ENCODE measurements at regions not wholly inside any gene's neighbourhood (a gene's known extent, or its start where the extent isn't known, plus 50 kb on each side); places are given as distances from the start of the nearest gene placed in this dataset.

DNA sequence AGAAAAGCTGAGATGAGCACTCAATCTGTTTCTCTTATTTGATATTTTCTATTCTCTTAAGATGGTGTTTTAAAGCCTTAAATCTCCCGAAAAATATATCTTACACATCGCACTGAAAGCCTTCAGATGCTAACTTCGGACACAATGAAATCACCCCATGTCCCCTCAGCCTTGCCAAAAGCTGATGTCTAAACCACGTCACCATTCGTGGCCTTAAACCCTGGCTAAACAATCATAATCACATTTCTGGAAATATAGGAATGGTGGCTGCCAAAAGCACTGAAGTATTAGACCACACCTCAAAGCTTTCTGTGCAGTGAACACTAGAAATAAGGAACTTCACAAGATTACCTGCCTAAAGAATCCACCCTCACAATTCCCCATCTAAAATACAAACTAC, 402.7 kb downstream of the SOX9 start:
- no peak for DNase-seq (ENCODE audit: low spot score)

DNA sequence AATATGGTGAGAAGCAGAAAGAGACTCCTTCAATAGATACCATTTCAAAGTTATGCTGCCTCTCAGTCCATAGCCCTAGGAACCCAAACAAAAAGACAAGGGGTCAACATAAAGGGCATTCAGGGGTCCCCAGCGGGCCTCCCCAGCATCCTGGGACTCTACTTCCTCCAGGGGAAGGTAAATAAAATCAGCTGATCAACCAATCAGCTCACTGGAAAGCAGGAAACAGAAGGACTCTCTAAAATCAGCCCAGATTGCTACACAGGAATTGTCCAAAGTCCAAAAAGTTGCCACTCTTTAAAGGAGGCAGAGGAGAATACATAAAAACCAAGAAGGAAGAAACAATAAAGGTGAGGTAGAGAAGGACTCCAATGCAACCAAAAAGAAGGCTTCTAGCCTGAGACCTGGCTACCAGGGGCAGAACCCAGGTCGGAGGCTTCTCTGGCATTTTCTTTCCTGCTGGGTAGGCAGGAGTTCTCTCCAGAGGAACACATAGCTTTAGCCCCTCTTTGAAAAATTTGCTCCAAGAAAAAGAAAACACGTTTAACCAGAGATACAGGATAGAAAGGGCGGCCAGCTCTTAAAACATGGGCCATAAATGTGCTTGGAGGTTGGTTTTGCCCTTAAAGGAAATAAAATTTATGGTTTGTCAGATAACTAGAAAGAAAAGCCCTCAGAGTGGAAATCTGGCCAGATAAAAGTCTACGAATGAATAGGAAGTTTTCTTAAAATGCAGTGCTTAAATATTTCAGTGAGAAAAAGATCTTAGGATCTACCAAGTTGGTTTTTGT, 404.6 kb downstream of the SOX9 start:
- DNase-seq (ENCODE audit: low spot score) = no peak

DNA sequence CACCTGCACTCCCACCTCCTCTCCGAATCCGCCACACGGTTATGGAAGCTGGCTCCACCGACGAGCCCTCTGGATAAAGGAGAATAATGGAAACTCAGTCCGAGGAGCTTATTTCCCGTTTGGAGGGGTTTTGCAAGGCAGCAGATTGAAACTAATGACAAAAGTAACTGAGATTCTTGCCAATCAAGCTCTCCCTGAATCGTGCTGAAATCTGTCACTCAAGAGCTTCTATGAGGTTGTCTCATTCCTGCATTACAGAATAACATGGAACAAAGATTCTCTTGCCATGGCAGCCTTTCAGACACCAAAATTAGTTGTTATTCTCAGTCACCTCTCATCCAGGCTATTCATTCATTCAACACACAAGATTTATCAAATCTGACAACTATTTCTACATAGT, 405.9 kb downstream of the SOX9 start:
- no peak for DNase-seq (ENCODE audit: low spot score)

DNA sequence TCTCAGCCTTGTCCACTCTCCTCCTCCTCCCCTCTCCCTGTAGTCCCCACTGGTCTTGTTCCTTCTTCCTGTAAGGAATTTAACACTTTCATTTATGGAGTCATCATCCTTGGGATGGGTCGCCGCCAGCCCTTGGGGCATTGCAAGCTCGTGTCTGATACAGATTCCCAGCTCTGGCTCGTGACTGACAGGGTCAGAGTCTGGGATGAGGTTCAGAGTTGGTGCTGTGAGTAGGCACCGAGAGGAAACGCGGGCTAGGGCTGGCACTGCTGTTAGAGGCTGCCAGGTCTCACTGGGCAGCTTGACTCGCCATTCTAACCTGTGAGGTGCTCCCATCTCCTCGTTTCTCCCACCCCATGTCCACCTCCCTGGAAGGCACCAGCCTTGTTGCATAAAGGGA, 407.0 kb downstream of the SOX9 start:
- no peak for DNase-seq (ENCODE audit: low spot score)

DNA sequence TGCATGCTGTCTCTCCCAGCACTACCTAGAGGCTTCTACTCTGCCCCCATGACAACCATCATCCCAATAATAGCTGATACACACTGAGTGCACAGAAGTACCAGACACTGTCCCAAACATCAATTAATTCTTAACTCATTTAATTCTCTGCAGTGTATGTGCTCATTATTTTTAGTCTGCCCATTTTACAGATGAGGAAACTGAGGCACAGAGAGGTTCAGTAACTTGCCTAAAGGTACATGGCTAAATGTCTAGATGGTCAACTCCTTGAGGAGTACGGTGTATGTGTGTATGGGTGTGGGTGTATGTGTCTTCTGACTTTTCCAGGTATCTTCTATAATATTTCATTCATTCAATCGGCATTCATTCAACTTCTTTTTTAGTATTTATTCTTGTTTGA, 407.9 kb downstream of the SOX9 start:
- DNase-seq (ENCODE audit: low spot score) = no peak

DNA sequence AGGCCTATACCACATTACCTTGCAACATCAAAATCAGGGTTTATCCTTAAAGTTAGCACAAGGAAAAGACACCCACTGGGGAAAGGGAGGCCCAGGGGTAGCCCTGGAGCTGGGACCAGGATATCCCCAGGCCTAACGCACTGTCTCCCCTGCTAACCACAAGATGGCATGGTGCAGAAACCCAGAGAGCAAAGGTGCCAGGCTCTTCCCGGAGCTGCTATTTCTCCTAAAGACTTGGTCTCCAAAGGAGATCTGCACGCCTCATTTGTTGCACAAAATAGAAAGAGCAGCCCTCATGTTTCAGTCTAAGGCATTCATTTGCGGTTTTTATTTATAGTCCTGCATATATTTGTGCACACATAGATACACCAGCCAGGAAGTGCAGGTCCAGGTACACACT, 408.6 kb downstream of the SOX9 start:
- DNase-seq (ENCODE audit: low spot score) = no peak

DNA sequence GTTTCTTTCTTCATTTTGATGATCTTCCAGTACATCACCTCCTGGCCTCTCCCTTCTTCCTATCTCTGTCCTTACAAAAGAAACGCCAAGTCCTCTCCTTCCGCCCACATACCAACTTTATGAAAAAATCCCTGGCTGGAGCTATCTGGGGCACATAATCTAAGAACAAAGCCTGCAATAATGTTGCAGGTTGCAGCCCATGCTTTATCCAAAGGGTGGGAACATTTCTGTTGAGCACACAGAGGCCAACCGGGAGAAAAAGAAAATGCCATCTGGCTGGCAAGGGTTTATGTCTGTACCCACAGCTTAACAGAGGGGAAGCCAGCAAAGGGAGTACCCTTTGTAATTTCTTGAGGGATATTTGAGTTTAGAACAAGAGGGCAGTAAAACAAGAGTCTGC, 409.6 kb downstream of the SOX9 start:
- DNase-seq (ENCODE audit: low spot score) = no peak

DNA sequence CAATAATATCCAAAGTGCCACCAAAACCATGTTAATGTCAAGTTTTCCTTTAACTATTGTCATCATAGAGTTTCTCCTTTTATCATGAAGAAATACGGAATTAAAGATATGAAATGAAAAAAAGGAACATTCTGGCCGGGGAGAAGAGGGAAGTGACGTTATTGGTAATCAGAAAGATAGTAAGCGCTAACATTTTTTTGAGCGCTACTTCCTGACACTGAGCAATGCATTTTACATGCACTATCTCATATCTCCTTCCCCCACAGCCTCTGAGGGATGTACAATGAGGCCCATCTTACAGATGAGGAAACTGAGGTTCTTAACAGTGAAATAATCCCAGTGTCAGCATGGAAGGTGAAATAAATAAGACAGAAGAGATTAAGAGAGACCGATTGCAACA, 410.9 kb downstream of the SOX9 start:
- no peak for DNase-seq (ENCODE audit: low spot score)

DNA sequence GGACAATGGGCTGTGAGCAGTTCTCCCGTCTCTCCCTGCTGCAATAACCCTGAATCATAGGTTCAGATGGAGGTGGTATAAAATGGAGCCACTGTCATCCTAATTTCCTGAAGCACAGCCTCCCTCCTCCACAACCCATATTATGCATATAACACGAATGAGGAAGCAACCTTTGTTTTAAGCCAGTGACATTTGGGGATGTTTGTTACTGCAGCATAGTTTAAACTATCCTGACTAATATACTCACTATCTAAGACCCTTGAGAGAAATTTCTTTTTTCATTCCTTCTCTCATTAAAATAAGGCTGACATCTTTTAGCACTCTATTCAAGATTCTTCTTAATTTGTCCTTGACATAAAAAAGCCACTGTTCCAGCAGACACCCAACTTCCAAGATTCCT, 413.4 kb downstream of the SOX9 start:
- DNase-seq (ENCODE audit: low spot score) = no peak

DNA sequence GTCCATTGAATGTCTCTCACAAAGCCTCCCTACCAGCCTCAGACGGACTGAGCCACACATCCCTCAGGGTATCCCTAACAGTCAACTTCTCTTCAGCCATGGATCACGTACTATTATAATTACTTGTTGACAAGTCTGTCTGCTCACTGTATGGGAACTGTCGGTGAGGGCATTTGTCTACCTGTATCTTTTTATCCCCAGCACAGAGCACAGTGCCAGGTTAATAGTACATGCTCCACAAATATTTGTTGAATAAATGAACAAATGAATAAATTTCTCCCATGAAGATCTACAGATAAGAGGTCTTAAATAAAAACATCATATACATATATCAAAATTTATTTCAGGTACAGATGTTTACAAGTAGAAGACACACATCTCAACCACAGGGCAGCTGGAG, 414.0 kb downstream of the SOX9 start:
- no peak for DNase-seq (ENCODE audit: low spot score)

DNA sequence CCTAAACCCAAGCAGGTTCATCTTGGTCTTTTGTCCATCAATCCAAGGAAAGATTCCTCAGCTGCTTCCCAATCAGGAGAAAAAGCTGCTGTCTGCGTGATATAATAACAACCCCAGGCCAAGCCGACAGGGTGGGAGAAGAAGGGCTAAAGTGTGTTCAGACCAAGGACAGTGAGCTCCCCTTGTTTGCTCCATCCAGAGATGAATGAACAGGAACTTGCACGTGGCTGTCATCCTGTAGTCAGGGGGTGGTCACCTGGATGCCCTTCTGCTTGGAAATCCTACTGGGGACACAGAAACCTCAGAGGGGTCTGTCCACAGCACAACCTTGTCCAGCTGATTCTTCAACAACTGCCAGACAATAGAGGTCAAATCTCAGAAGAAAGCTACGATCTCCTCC, 414.5 kb downstream of the SOX9 start:
- no peak for DNase-seq (ENCODE audit: low spot score)

DNA sequence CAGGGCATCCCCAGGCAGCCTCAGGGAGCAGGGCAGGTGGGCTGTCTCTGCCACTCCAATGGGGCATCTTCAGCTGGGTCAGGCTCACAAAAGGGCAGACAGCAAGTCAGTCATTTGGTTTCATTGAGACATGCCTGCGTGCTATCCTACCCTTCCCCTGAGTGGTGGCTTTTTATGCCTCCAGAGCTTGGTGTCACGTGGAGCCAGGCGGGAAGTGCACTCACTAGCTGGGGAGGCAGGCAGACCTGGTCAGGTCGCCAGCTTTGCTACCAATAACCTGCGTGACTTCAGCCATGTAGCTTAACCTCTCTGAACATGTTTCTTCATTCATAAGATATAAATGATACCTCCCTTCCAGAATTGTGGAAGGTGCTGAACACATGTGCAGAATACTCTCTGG, 415.0 kb downstream of the SOX9 start:
- no peak for DNase-seq (ENCODE audit: low spot score)

DNA sequence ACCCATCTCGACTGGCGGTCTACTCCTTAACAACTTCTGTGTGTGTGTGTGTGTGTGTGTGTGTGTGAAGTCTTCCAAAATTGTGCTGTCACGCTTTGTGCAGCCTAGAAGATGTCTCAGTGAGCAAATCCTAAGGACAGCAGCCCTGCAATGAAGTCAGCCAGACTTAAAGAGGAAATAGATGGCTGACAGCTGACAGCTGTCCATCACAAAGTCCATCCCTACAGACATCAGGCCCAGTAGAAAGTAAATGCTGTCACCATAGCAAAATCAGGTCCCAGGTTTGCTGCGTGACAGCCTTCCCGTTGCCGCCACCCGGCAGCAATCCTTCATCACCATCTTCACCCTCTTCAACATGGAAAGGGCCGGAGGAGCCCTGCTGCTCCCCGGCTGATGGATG, 416.0 kb downstream of the SOX9 start:
- DNase-seq (ENCODE audit: low spot score) = no peak

DNA sequence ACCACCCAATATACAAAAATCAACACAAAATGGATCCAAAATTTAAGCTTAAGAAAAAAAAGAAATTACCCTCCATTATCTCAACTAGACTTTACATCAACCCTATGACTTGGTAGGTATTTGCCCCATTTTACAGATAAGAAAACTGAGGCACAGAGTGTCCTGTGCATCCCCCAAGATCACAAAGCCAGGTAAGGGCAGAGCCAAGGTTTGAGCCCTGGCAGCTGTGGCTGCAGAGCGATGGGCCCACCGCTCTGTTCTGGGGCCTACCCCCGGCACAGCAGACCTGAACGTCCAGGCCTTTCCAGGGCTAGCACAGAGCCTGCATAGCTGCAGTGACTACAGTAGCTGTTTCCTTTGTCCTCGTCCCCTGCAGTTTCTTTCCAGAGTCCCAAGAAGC, 417.6 kb downstream of the SOX9 start:
- DNase-seq (ENCODE audit: low spot score) = no peak

DNA sequence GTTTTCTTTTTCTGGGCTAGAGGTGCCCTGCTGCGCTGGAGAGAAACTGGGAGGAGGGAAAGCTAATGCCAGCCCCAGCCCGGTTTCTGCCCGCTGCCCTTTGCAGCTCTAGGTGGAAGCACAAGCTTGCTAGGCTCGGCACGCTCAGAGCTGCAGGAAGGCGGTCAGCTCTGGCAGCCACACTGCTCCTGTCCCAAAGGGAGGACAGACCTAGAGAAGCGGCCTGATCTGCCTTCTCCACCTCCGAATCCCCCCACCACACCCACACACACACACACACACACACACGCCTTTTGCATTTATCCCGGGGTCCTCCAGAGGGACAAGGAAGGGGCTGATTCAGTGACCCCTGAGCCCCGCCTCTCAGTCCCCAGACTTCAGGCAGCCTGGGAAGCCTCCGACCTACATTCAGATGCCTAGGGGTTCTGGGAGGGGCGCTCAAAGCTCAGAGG, 418.1 kb downstream of the SOX9 start:
- no peak for DNase-seq (ENCODE audit: low spot score)

DNA sequence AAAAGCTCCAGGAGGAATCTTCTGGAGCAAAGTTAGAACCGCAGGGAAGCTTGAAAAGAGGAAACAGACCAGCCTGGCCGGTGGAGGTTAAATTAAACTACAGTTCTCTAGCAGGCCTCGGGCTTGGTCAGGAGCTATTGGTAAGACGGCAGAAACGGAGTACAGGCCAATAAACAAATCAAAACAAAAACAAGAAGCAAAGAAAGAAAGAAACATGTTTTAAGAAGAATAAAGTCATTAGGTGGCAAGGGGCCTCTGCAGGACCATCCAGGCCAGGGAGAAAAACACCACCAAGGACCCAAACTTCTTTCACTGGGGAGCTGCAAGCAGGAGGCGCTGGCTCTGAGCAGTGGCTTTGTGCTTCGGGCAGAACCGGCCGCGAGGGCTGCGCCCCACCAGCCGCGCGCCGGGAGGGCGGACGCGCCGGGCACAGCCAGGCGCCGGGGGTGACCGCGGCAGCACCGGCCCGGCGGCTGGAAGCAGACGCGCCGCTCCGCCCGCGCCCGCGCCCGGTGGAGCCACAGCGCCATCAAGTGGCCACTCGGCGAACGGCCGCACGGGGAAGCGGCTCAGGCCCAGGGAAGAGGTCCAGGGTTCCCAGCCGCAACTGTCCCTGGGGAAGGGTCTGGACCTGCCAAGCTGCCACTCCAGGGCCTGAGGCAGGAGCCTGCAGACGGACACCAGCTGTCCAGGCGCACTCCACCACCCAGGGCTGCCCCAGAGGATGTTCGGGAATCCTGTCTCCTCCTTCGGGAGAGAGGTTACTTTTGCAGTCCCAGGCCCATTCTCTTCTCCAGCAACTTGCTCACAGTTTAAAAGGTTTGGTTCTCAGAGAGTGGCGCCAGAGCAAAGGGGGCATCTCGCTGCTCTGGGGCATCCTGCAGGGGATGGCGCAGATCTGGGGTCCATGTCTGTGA, 419.4 kb downstream of the SOX9 start:
- peak; percentile 80 for DNase-seq (ENCODE audit: low spot score)

DNA sequence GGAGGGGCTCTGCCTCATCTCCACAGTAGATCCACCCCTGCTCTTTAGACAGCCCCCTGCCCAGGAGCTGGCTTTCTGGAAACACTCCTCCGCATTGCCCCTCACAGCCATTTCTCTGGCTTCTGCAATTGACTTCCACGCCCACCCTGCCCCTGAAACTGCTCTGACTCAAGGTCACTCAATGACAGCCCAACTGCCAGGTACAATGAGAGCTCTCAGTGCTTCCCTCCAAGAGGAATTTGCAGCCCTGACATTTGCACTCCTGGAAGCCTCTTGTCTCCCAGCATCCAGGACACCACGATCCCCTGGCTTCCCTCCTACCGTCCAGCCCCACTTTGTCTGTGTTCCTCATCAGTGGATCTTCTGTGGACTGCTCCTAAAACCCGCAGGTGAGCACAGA, 421.5 kb downstream of the SOX9 start:
- no peak for DNase-seq (ENCODE audit: low spot score)

DNA sequence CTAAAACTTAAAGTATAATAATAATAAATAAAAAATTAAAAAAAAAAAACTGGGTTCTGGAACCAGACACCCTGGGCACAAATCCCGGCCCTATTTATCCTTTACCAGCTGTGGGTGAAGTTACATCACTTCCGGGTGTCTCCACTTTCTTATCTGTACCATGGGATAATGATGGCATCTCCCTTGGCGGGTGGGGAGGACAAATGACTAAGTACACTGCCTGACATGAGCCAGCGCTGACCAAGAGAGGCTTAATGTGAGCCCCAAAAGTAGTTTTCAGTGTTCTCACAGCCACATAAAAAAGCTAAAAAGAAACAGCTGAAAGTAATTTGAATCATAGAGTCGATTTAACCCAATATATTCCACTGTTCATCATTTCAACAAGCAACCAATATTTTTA, 424.9 kb downstream of the SOX9 start:
- DNase-seq (ENCODE audit: low spot score) = no peak

DNA sequence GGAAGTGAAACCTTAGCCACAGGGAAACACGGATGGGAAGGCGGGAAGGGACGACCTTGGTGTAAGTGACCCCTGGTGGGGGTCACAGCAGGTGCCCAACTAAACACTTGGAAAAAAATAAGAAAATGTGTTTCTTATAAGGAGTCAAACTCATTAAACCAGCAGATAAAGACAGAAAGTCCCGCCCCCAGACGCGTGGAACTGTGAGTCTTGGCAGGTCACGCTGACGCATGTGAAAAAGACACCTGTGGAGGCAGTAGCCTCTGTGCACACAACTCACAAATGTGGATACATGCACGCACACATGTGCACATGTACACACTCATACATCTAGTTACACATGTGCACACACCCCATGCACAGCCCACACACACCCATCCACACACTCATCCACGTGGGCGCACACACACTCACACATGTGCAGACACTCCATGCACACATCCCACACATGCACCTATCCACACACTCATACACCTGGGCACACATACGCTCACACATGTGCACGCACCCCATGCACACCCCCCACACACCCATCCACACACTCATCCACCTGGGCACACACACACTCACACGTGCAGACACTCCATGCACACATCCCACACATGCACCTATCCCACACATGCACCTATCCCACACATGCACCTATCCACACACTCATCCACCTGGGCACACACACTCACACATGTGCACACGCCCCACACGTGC, 432.4 kb downstream of the SOX9 start:
- DNase-seq (ENCODE audit: low spot score) = no peak

DNA sequence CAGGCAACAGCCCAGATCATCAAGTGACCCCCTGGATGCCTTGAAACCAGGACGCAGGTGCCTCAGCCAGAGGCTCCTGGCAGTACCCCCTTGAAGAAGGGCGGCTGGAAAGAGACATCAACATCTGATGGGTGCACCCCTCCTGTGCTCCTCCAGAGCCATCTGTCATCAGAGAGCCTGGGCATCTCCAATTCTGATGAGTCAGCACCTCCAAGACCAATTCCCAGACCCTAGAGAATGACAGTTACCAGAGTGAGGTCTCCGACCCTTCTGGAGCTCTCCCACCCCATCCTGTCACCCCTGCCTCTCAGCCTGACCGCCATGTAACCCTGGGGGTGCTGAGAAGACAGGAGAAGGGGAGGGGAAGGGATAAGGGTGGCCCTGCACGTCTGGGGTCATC, 433.7 kb downstream of the SOX9 start:
- DNase-seq (ENCODE audit: low spot score) = no peak

DNA sequence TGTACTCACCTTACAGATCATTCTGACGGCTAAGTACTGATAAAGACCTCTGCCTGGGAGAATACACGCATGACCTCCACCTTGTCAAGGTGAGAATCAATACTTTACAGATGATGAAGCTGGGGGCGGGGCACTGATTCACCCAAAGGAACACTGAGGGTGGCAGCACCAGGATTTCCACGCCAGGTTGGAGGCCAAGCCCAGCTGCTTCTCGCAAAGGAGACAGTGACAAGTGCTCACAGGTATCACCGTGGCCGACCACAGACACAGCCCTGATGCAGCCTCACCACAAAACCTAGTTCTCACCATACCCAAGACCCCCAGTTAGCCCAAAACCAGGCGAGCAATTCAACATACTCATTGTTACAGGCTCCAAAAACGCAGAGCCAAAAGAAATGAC, 434.2 kb downstream of the SOX9 start:
- DNase-seq (ENCODE audit: low spot score) = no peak

DNA sequence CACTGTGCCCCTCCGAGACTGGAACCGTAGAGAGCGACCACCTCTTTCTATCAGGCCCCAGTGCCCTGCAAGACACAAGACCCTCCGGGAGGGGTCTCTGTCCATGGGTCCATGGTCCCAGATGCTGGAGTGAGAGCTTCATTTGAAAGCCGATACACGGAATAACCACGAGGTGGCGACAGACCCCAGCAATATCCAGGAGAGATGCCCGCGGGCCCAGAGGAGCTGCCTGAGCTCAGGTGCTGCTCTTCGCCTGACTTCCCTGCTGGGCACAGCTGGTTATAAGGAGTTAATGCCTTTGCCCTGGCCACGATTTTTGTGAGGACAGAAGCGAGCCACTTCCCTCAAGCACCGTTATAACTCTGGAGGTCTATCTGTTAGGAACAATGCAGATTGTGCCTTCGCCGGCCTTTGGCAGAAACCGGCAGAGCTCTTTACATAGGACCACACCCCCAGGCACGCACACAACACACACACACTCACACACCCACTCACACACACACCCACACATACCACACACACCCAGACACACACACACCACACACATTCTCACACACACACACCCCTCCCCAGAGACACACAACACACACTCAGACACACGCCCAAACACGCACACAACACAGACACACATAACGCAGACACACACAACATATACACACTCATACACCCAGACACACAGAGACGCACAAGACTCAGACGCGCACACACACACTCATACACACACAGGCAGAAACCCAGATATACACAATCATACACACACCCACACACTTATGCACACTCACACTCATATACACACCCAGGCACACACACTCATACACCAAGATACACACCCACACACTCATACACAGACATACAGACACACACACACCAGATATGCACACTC, 436.4 kb downstream of the SOX9 start:
- peak; percentile 64 for DNase-seq (ENCODE audit: low spot score)

Measured in HuH-7.5 (cell line).